GM21526 (cell line): ENCODE measurements at regions not wholly inside any gene's neighbourhood (a gene's known extent, or its start where the extent isn't known, plus 50 kb on each side); places are given as distances from the start of the nearest gene placed in this dataset.

Experiments used
- ATAC-seq: cut with Tn5 transposase; IDR thresholded peaks from one replicate; pipeline ENCODE4 v1.9.1; 2021; ENCODE audit warnings: moderate library complexity; ENCODE audit not compliant: unreplicated experiment, low FRiP score

- no peak for ATAC-seq
Measured at GRCh38 chr7:46368871-46369270, 447.8 kb upstream of the IGFBP3 start.

DNA sequence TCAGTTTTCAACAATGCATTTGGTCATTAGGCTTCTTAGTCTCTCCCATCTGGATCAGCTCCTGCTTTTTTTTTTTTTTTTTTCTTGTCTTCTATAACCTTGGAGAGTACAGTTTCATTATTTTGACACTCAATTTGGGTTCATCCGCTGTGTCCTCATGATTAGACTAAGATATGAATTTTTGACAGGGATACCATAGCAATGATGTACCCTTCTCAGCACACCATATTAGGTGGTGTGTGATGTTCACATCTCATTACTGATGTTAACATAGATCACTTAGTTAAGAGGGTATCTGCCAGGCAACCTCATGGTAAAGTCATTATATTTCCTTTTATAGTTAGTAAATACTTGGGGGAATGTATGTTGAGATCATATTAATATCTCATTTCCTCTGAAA lies 445.5 kb upstream of the IGFBP3 start:
- ATAC-seq = no peak

- ATAC-seq = no peak
Measured at GRCh38 chr7:46363688-46364087, 442.6 kb upstream of the IGFBP3 start.

DNA sequence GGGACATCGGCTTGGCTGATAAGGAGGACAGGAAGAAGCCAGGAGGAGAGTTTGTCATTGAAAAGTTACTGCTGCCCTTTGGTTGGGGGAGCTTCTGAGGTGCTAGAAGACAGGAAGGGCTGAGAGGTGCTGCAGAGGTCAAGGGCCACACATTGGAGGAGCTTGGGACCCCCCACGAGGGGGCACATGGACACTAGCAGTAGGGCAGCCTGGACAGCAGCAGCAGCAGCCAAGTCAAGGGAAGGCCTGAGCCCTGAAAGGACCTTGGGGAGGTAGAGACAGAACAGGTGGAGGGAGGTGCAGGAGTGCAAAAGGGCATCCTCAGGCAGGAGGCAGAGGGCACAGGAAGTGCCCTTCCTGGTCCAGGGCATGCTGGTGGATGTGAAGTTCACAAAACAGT lies 439.7 kb upstream of the IGFBP3 start:
- no peak for ATAC-seq

- ATAC-seq = no peak
Measured at GRCh38 chr7:46360296-46360695, 439.2 kb upstream of the IGFBP3 start.

GRCh38 chr7:46357851-46358250 lies 436.8 kb upstream of the IGFBP3 start:
- ATAC-seq = no peak

- no peak for ATAC-seq
Measured at GRCh38 chr7:46357290-46357689, 436.2 kb upstream of the IGFBP3 start.

DNA sequence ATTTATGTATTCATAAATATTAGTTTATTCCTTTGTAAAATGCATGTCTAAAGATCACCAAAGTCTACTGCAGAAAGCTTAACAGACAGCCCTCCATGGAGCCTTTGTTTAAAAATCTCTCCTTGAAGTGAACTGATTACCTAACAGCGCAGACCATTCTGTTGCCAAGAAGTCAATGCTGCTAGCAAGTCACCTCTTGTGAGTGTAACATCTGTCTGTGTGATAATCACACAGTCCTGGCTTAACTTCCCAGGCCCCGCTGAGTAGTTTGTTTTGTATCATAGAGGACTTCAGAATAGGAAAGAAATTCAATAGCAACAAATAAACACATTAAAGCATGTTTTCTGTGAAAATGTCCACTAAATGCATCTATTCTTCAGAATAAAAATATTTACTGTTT lies 435.3 kb upstream of the IGFBP3 start:
- no peak for ATAC-seq

GRCh38 chr7:46355331-46355730 lies 434.3 kb upstream of the IGFBP3 start:
- ATAC-seq = no peak

DNA sequence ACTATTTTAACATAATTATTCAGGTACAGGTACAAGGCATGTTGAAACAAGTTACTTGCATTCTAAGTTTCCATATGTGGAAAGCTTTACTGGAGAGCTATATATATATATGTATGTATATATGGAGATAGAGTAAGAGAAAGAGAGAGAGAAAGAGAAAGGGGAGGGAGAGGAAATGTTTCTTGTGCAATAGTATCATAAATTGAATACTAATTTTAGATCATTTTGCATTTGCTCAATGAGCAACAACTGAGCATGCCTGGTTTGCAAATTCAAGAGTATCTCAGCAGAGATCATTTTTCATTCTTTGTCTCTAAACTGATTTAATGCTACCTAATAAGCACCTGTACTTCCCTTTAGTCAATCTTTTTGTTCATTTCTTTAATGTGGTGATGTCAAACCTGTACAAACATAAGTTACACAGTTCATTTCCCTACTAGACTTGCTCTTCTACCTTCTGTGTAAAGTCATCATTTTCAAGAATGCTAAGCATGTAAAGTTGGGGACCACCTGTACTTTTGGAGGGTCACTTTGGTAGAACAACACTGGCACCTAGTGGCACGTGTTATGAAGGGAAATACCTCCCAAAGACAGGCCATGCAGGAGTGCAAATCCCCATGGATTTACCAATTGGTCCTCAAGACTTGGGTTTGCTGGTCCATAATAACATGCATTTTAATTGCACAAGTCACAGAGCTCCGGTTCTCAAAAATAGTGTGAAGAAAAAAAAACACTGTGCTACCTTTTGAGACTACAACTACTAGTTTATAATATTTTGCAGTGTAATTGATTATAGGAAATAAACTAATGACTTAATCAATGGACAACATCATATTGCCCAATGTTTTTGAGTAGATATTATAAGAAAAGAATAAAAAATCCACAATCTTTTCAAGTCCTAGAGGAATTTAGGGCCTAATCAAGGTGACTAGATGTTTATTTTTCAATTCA lies 431.2 kb upstream of the IGFBP3 start:
- no peak for ATAC-seq

DNA sequence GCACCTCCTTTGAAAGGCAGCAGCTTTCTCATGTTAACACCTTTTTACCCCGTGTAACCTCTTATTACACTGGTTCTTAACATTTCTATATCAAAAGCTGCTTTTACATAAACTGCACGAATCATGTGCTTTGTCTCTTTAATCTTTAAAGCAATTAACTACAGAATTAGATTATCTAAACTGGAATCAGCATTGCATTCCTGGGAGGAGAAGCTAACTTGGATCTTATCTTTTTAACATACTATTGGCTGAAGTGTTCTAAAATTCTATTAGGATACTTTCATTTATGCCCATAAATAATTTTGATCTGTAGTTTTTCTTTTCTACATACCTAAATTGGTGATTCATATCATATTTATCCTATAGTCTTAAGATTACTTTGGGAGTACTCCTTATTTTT lies 428.4 kb upstream of the IGFBP3 start:
- no peak for ATAC-seq

GRCh38 chr7:46344533-46344932 lies 423.5 kb upstream of the IGFBP3 start:
- ATAC-seq = no peak

DNA sequence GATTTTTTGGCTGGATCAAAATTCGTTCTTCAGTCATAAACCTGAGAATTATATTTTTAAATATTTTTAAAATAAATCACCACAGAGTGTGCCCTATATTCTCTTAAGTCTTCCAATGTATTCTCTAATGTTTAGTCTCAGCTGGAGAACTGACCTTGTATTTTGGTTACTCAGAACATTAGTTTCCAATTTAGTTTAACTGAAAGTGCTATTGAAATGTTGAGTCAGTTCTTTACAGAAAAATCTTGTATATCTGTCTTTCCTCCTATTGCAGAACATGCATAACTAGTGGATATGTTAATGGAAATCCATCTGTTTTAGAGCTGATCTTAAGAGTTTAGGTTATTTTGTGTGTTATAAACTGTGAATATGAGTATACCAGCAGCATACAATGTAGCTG lies 422.7 kb upstream of the IGFBP3 start:
- no peak for ATAC-seq

GRCh38 chr7:46322937-46323336 lies 401.9 kb upstream of the IGFBP3 start:
- no peak for ATAC-seq

GRCh38 chr7:46321556-46322205 lies 400.6 kb upstream of the IGFBP3 start:
- no peak for ATAC-seq

- ATAC-seq = no peak
Measured at GRCh38 chr7:46320956-46321355, 399.9 kb upstream of the IGFBP3 start.

DNA sequence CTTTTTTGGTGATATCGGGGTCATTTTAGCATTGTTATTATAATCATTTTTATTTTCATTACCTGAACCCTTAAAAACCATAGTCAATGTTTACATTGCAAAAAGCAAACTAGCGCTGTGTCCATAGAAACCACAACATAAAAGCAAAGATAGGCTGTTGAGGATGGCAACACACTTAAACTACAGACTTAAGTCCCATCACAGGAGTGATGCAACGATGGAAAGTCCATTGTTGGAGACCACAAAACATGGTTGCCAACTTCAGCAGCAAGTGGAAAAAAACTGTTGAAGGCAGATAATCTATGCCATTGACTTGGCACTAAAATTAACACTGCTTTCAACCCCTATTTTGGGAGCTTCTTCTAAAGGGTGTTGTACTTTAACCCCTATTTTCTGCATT lies 398.8 kb upstream of the IGFBP3 start:
- no peak for ATAC-seq

- ATAC-seq = no peak
Measured at GRCh38 chr7:46318276-46318675, 397.2 kb upstream of the IGFBP3 start.

DNA sequence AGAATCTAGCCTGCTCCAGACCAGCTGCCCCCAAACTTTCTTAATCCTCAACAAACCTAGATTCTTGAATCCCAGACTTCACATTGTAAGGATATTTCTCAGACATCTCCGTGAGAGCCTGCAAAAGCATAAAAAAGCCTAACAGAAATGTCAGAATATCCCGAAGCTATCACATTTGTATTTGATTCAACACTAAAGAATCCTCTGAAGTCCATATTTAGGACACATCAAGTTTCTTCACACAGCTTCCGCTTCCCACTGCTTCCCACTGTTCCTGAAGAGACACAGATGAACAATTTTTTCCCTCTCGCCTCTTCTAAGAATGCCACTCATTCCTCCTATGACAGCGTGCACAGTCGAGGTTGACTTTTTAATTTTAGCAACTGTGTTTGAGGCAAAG lies 396.2 kb upstream of the IGFBP3 start:
- no peak for ATAC-seq

DNA sequence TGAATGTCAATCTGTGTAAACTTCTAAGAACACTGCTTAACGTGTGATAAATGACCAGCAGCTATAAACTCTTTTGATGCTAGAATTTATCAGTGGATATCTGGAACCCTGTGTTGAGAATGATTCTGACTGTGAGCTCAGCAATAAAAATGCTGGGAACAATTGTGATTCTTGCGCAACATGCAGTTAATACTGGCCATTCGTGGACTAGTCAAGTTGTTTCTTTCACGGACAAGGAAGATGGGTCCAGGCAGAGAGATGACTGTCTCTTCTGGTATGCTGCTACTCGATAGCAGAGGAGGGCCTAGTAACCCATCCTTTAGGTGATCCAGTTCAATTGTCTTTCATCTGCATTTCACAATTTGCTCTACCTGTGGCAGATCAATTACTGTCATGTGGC lies 394.8 kb upstream of the IGFBP3 start:
- ATAC-seq = no peak

- no peak for ATAC-seq
Measured at GRCh38 chr7:46301677-46302076, 380.6 kb upstream of the IGFBP3 start.

DNA sequence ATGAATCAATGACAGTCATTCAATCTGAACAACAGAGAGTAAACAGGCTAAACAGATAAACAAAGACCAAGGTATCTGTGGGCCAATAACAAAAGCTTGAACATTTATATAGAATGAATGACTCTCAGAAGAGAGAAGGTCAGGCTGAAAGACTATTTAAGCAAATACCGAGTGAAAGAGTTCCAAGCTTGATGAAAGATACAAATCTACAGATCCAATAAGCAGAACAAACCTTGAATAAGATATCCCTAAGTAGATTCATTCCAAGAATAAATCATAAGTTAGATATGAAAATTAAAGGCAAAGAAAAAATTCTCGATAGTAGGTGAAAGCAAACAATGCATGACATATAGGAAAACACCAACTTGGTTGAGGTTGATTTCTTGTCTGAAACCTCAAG lies 376.4 kb upstream of the IGFBP3 start:
- ATAC-seq = no peak
